Activated CD8-positive, alpha-beta memory T cell treated with anti-CD3 and anti-CD28 coated beads for 1 hour (primary cell): ENCODE measurements at regions not wholly inside any gene's neighbourhood (a gene's known extent, or its start where the extent isn't known, plus 50 kb on each side); places are given as distances from the start of the nearest gene placed in this dataset.

ENCODE experiments used
- DNase-seq, 2 donors: peaks; one replicate each; pipeline ENCODE4 v3.0.0-alpha.2; 2020; ENCODE audit warnings: low read depth in 1 of 2; ENCODE audit errors: extremely low read depth in 1 of 2

DNA sequence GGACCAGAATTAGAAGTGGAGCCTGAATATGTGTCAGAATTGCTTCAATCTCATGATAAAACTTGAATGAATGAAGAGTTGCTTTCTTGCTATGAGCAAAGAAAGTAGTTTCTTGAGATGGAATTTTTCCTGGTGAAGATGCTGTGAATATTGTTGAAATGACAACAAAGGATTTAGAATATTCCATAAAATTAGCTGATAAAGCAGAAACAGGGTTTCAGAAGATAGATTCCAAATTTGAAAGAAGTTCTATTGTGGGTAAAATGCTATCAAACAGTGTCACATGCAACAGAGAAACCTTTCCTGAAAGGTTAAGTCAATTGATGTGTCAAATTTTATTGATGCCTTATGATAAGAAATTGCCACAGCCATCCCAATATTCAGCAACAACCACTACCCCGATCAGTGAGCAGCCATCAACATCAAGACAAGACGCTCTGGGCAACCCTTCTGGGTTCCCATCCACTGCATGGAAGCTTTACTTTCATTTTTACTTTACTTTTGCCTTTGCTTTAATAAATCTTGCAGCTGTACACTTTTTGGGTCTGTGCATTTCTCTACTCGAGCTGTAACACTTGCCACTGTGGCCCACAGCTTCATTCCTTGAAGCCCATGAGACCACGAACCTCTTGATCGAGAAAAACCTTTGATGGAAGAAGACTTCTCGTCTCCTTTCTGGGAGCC lies 104.0 kb upstream of the SSTR1 start:
- no peak for DNase-seq

DNA sequence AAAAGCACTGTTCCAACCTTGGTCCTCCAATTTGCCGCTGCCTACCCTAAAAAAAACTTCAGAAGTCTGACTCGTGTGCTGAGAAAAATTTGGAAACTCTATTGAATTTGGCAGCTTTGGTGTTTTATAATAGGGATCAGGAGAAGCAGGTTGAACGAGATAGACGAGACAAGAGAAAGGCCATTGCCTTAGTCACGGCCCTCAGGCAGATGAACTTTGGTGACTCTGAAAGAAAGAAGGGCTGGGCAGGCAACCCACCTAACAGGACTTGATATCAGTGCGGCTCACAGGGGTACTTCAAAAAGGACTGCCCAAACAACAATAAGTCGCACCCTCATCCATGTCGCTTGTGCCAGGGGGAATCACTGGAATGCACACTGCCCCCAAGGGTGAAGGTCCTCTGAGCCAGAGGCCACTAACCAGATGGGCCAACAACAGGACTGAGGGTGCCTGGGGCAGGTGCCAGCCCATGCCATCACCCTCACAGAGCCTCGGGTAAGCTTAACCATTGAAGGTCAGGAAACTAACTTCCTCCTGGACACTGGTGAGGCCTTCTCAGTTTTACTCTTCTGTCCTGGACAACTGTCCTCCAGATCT lies 102.5 kb upstream of the SSTR1 start:
- DNase-seq = no peak

DNA sequence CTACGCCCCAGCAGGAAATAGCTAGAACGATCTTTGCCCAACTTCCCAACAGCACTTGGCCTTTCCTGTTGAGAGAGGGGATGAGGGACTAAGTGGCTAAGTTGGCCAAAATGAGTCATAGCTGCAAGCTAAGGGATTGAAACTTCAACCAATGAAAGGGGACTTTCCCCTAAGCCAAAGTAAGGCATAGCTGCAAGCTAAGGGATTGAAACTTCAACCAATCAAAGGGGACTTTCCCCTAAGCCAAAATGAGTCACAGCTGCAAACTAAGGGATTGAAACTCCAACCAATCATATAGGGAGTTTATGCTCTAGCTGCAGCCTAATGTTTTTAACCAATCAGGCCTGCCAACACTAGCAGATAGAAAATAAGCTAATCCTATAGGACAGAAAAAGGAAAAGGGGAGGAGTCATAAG lies 100.5 kb upstream of the SSTR1 start:
- no peak for DNase-seq

DNA sequence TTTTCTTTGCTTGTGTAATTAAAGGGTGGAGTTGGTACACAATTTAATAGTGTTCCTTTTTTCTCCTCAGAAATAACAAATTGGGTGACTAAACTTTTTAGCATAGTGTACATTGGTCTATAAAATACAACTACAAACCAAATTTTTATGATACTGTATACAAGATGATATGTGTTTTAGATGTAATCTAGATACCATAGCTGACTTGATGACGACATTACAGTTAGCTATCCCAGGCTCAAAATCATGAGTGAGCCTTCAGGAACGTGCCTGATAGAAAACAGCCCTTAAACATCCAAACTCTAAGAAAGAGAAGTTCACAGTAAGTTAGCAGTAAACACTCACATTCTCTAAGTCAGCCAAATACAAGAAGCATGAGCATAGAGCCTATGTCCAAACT lies 99.0 kb upstream of the SSTR1 start:
- no peak for DNase-seq

DNA sequence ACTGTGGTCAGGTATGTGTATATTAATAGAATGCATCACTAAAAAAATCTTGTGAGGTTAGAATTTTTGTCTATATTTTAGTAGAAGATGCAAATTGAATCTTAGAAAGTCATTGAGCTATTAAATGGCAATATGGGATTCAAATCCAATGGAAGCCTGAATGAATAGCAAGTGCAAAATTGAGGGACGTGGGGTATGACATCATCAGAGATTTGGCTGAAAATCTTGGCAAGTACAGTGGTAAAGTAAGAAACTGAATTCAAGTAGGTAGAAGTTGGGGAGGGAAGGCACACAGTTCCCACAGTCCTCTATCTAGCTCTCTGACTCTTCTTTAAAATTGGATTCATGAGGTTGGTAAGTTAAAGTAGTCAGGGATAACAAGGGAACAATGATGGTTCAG lies 97.4 kb upstream of the SSTR1 start:
- no peak for DNase-seq

DNA sequence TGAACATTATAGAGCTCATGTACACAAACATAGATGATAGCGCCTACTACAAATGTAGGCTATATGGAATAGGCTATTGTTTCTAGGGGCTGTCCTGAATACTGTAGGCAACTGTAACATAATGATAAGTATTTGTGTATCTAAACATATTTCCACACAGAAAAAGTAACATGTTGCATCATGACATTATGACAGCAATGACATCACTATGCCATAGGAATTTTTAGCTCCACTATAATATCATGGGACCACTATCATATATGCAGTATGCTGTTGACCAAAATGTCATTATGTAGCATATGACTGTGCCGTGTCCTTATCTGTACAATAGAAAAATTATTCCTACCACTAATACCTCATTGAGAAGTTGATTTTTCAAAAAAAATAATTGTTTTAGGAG lies 96.7 kb upstream of the SSTR1 start:
- DNase-seq = no peak

DNA sequence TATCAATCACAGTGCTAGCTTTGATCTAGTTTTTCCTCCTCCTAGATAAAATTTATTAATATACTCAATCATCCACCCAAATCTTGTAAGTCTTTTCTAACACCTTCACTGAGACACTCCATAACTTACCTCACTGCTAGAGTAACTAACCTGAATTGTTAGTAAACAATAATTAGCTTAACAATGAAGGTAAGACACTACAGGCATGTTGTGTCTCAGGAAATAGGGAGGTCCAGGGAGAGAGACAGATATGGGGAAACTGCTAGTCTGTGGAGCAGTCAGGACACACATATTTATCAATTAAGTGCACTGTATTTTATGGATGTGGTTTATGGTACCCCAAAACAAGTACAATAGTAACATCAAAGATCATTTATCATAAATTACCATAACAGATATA lies 94.2 kb upstream of the SSTR1 start:
- no peak for DNase-seq

DNA sequence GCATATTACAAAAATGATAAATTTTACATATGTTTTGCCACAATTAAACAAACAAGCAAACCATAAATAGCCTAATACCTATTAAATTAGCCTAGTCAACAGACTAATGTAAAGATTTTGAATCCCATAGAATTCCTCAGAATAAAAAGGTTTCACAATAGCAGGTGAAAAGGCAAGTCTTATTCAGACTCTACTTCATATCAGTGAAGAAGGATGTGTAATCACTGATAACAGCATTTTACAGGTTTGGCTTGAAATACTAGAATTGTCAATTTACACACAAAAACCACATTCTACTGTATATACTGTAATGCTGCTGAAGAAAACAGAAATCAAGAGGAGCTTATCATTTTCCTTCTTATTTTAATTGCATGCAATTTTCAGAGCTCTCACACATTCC lies 90.8 kb upstream of the SSTR1 start:
- DNase-seq = no peak

DNA sequence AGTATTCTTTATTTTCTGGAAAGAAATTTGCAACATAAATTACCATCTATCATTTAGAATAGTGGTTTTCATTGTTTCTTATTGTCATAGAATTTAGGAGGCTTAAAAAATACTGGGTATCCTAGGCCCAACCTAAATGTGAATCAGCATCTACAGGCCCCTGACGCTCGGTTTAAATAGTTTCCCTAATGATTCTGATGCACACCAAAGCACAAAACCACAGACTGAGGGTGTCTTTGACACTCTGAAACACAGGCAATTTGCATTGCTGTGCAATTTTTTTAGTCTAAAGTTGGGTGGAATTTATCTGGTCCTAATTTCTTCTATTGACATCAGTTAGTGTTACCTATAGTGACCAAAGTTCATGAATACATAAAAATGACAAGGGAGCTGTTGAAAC lies 87.6 kb upstream of the SSTR1 start:
- no peak for DNase-seq

DNA sequence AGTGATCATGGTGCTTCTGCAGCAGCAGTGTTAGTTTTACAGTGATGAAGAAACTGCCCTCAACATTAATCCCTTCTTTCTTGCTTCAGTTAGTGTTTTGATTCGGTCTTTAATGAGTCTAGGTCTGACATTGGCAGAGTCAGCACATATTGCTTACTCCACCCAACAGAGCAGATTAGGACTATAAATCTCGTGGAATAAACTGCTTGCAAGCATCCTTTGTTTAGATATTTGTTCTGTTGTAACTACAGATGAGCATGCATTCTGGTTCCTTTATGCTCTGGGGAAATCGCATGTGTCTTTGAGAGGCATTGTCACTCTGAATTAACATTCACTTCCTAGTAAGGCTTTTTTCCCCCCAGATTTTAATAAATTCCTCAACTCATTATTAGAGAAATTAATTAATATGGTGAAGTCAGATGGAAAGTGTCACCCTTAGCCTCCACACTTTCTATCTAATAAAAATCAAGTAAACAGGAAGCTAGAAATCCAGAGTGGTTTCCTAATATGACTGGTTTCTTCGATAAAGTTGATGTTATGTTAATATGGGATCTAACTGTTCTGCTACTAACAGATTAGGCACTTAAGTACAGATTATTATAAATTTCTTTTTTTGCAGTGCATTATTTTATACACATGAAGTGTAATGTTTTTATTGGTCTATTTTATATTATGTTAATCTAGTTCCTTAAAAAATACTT lies 86.2 kb upstream of the SSTR1 start:
- no peak for DNase-seq

DNA sequence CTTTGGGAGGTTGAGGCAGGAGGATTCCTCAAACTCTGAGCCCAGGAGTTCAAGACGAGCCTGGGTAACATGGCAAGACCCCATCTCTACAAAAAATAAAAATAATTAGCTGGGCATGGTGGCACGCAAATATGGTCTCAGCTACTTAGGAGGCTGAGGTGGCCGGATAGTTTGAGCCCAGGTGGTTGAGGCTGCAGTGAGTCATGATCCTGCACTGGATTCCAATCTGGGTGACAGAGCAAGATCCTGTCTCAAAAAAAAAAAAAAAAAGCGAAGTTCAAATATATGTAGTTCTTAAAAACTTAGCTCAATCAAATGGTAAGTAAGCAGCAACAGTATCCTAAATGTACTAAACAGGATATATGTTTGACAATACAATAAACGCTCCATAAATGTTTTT lies 85.5 kb upstream of the SSTR1 start:
- no peak for DNase-seq

DNA sequence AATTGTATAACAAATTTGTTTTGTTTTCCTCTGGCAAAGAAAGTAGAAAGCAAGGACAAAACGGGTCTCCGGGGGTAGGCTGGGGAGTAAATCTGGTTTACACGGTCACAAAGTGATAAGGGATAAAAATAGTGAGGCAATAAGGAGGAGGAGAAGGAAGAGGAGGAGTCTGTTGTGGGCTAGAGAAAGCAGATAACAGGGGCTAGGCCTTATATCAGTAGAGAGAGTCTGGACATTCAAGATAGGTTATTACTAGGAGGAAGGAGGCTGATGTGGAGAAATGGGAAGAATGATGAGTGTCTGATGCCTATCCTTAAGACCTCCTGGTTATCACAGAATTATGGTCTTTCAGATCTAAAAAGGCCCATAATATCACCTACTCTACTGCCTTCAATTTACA lies 83.2 kb upstream of the SSTR1 start:
- DNase-seq = no peak

DNA sequence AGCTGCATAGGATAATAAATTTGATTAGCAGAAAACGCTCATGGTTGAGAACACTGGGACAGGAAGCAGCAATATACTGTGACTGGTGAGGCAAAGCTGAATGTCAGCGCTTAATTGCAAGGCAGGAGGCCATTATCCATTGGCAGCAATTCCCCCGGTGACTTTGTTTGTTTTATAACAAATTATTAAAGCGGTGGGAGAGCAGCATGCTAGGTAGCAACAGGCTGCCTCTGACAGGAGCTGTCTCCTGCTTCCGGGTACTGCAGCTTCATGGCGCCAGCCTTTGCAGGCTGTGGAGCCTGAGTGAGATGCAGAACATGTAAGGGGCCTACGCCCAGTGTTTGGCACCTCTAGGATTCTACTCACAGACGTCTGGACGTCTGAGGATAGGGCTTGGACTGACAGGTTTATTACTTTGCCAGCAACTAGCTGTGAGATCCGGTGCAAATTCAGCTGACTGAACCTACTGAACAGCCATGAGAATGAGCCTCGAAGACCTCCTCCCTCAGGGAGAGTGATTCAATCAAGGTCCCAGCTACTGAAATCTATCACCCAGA lies 82.1 kb upstream of the SSTR1 start:
- DNase-seq = no peak

DNA sequence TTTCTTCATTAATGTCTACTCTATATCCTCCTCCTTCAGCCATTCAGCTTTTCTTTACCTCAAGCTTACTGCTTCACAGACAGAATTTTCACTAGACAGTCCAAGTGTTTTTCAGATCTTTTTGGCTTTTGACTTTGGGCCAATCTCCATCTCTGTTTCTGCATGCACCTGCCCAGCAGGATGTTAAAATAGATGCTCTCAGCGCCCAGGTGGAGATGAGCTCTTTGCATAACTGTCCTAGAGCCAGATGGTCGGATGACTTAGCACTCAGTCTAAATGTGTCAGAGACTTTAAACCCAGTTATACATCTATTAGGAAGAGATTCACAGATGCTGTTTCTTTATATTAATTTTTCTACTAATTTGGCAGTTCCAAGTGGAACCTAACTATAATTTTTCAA lies 80.3 kb upstream of the SSTR1 start:
- DNase-seq = no peak

DNA sequence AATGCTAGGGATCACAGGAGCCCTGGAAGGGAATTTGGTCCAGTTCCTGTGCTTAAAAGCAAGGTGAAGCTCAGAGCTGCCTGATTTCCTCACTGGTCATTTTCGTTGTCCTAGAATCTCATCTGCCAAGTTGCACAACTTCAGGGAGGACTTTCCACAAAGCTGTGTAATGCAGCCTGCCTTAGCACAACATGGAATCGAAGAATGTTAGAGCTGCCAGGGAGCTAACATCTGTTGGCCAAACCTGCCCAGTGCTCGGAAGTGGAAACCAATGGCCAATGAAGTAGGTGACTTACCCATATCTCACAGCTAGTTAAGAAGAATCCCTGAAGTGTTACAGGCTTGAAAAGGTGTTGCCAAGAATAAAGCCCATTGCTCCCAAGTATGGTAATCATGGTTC lies 79.9 kb upstream of the SSTR1 start:
- DNase-seq = no peak

DNA sequence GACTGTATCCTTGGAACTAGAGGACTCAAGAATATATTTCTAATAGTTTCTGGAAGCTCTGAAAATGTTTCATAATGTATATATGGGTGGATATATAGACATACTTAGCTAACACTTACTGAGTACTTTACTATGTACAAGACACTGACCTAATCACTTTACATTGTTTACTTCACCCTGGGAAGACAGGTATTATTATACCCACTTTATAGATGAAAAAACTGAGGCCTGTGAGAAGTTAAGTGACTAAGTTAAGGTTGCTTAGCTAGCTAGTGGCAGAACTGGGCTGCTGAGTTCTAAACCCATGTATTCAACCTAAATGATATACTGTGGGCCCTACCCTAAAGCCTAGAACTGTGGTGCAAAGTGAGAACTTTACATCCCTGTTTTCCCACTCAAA lies 79.1 kb upstream of the SSTR1 start:
- no peak for DNase-seq

DNA sequence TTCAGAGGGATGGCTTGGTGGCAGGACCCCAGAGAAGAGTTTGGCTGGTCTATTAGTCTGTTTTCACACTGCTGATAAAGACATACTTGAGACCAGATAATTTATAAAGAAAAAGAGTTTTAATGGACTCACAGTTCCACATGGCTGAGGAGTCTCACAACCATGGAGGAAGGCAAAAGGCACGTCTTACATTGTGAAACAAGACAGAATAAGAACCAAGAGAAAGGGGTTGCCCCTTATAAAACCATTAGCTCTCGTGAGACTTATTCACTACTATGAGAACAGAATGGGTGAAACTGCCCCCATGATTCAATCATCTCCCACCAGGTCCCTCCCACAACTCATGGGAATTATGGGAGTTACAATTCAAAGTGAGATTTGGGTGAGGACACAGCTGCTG lies 78.5 kb upstream of the SSTR1 start:
- DNase-seq = no peak

DNA sequence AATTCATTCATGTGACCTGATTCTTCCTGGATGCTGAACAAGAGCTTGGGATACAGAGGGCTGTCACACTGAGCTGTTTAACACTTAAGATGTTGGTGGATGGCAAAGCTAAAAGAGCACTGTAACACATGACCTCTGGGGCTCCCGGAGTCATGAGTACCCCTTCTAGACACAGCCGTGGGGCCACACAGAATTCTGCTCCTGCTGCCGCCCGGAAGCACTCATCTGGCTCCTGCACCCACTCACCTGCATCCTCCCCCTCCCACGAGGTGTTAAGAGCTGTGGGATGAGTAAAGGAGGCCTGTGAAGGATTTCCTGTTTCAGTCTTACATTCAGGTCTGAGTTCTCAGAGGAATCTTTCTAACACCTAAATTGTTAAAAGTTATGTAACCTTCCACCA lies 78.0 kb upstream of the SSTR1 start:
- DNase-seq = no peak

DNA sequence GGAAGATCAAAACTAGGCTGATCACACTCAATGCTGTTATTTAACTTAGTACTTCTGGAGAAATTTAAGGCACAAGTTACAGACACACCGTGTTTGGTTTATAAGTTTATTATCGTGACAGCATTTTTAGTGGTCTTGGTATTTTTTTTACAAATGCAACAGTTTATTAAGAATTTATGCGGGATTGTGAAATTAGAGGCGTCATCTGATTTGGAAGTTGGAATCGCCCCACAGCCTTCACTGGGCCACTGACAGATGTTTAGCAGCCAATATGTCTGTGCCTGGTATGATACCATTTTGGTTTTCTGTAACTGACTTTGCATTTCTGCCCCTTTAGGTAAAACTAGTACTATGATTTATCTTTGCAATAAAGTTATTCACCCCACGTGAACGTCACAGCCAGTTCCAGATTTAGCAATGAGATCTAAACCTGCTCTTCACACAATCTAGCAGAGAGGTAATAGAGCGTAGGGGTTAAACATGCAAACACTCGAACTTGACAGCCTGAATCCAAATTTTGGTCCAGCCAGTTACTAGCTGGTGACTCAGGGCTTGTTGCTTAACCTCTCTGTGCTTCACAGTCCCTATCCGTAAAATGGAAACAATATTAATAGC lies 73.2 kb upstream of the SSTR1 start:
- DNase-seq = no peak

DNA sequence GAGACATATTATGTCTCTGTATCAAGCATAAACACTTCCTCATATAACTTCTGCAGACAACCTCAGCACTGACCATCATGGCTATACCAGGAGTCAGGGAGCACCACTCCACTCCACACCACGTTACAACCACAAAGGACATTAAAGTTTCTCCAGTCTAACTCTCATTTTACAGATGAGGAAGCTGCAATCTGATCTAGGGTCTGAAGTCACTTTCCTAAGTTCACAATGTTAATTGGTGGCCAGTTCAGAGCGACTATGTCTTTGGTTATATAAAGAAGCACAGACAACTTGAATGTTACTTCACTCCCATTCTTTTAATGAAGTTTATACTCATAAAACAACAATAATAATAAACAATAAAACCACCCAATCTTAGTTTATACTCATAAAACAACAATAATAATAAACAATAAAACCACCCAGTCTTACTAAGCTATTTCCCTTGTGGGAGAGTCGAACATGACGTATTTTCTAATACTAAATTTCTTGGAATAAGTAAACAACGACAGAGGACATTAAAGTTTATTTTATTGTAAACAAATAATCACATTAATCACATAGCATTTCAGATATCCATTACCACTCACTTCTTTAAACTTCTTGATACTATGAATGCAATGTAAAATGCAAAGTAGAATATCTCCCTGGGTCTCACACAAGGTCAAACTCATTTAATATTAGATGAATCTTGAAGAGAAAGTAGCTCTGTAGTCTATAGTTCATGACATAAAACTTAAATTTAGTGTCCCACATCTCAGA lies 72.4 kb upstream of the SSTR1 start:
- no peak for DNase-seq

DNA sequence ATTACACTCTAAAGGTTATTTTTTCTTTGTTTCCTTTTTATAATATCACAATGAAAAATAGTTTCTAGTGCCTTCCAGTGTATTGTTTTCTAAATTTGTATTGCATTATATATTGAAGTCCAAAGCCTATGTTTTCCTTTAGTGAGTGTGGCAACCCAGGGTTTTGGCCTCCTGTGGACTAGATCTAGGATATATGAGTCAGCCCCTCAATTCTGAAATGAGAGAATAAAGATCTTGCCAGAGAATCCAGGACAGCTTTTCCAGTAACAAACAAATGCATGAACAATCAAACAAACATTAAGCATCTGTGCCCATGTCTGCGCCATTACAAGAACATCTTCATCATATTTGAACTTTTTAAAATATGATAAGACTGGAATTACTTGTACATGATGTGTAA lies 70.7 kb upstream of the SSTR1 start:
- no peak for DNase-seq
